ENCODE measurements at regions not wholly inside any gene's neighbourhood (a gene's known extent, or its start where the extent isn't known, plus 50 kb on each side); places are given as distances from the start of the nearest gene placed in this dataset.

GRCh38 chr20:7383216-7383615 lies 557.0 kb downstream of the HAO1 start:
- TF ChIP-seq CTCF (IDR thresholded peaks at IDR 0.05) (no peak), EZH2 (IDR thresholded peaks at IDR 0.05; ENCODE audit: borderline replicate concordance, insufficient read depth, low read depth, low read length, poor library complexity, severe bottlenecking) (no peak)

Measured in B cell (primary cell).